Testis (tissue), 2 donors: ENCODE measurements at regions not wholly inside any gene's neighbourhood (a gene's known extent, or its start where the extent isn't known, plus 50 kb on each side); places are given as distances from the start of the nearest gene placed in this dataset.

Source experiments
- DNase-seq: peaks from one replicate; pipeline ENCODE4 v3.0.0-alpha.2; 2019
- H3K27ac ChIP-seq, 2 donors: fragments of 200-600 bp; sonication (generic); one replicate each; pipeline ENCODE4 v1.5.1; 2019
- H3K27me3 ChIP-seq: fragments of 200-600 bp; sonication (generic); one replicate; pipeline ENCODE4 v1.5.1; 2019
- H3K36me3 ChIP-seq: fragments of 200-600 bp; sonication (generic); one replicate; pipeline ENCODE4 v1.5.1; 2017; ENCODE audit warnings: low read depth; ENCODE audit errors: missing control alignments
- H3K4me1 ChIP-seq: fragments of 200-600 bp; sonication (generic); one replicate; pipeline ENCODE4 v1.5.1; 2019
- H3K4me3 ChIP-seq, 2 donors: fragments of 200-600 bp; sonication (generic); one replicate each; pipeline ENCODE4 v1.5.1; 2017 to 2019
- H3K9me3 ChIP-seq: fragments of 200-600 bp; sonication (generic); one replicate; pipeline ENCODE4 v1.5.1; 2017
- CTCF ChIP-seq, 3 experiments: fragments of 450-650 bp in 2 of 3; fragments of 200-600 bp in 1 of 3; sonication (generic) in 1 of 3; IDR thresholded peaks; one replicate each; pipeline ENCODE4 v1.5.1; 2016 to 2019; ENCODE audit warnings: antibody characterized with exemption in 3 of 3, mild to moderate bottlenecking in 2 of 3, moderate library complexity in 1 of 3
- POLR2A ChIP-seq: fragments of 450-650 bp; IDR thresholded peaks from one replicate; pipeline ENCODE4 v1.6.1; 2017; ENCODE audit warnings: antibody characterized with exemption, mild to moderate bottlenecking, moderate library complexity
- WGBS, 2 donors: methylation state at CpG; one replicate each; pipeline ENCODE4 v1.1.5; 2018; 5-methylcytosine and 5-hydroxymethylcytosine counted together
- intact Hi-C: fragments of 100-400 bp; cut with DNase I; formaldehyde crosslinking; loops from one replicate; pipeline ENCODE4 v1.15.1; 2023; ENCODE audit warnings: low total_unique reads

GRCh38 chr10:8969853-8970252 is 915.4 kb downstream of the GATA3 start:
- WGBS, 2 donors = 65 to 77% methylated on average over 1 of the region's 1 CpG
- DNase-seq = no peak
- H3K4me3 ChIP-seq = no peak overlapping the region
- H3K36me3 ChIP-seq = no peaks in the 10 kb centered on the region
- TF ChIP-seq CTCF (IDR thresholded peaks at IDR 0.05) (no peak), POLR2A (no peak)
- intact Hi-C loops = no loop called here
- no peaks in the 10 kb centered on the region for H3K4me1 ChIP-seq
- no peaks in the 10 kb centered on the region for H3K9me3 ChIP-seq
- no peak overlapping the region for H3K27ac ChIP-seq
- no peaks in the 10 kb centered on the region for H3K27me3 ChIP-seq

GRCh38 chr10:8975535-8975934 is 921.0 kb downstream of the GATA3 start:
- Histone ChIP-seq H3K27ac (no peak overlapping the region), H3K4me1 (no peaks in the 10 kb centered on the region), H3K36me3 (no peaks in the 10 kb centered on the region), H3K27me3 (no peaks in the 10 kb centered on the region), H3K4me3 (no peak overlapping the region), H3K9me3 (no peaks in the 10 kb centered on the region)
- intact Hi-C loops = no loop called here
- 70 to 71% methylated on average over 4 of the region's 4 CpGs for WGBS, 2 donors
- TF ChIP-seq POLR2A (no peak), CTCF (IDR thresholded peaks at IDR 0.05) (no peak)
- DNase-seq = no peak

GRCh38 chr10:8978100-8978499 is 923.6 kb downstream of the GATA3 start:
- Histone ChIP-seq H3K4me1 (no peaks in the 10 kb centered on the region), H3K9me3 (no peaks in the 10 kb centered on the region), H3K27ac (no peak overlapping the region), H3K4me3 (no peak overlapping the region), H3K27me3 (no peaks in the 10 kb centered on the region), H3K36me3 (no peaks in the 10 kb centered on the region)
- intact Hi-C loops = no loop called here
- WGBS, 2 donors = 91 to 93% methylated on average over 3 of the region's 3 CpGs
- TF ChIP-seq CTCF (IDR thresholded peaks at IDR 0.05) (no peak), POLR2A (no peak)
- no peak for DNase-seq

- intact Hi-C loops = no loop called here
- Histone ChIP-seq H3K27ac (no peak overlapping the region), H3K4me3 (no peak overlapping the region), H3K27me3 (no peaks in the 10 kb centered on the region), H3K36me3 (no peaks in the 10 kb centered on the region), H3K9me3 (no peaks in the 10 kb centered on the region), H3K4me1 (no peaks in the 10 kb centered on the region)
- TF ChIP-seq CTCF (IDR thresholded peaks at IDR 0.05) (no peak), POLR2A (no peak)
- no peak for DNase-seq
- 75 to 87% methylated on average over 4 of the region's 4 CpGs for WGBS, 2 donors
Observed at GRCh38 chr10:8979976-8980375, 925.5 kb downstream of the GATA3 start.

- 83 to 86% methylated on average over 2 of the region's 2 CpGs for WGBS, 2 donors
- intact Hi-C loops = no loop called here
- no peak overlapping the region for H3K27ac ChIP-seq
- no peak overlapping the region for H3K4me3 ChIP-seq
- no peaks in the 10 kb centered on the region for H3K4me1 ChIP-seq
- H3K36me3 ChIP-seq = no peaks in the 10 kb centered on the region
- H3K9me3 ChIP-seq = no peaks in the 10 kb centered on the region
- no peaks in the 10 kb centered on the region for H3K27me3 ChIP-seq
- DNase-seq = no peak
- TF ChIP-seq POLR2A (no peak), CTCF (IDR thresholded peaks at IDR 0.05) (no peak)
Observed at GRCh38 chr10:8981277-8981676, 926.8 kb downstream of the GATA3 start.
